Esophagus muscularis mucosa (tissue), 4 donors: ENCODE measurements at regions not wholly inside any gene's neighbourhood (a gene's known extent, or its start where the extent isn't known, plus 50 kb on each side); places are given as distances from the start of the nearest gene placed in this dataset.

Experiments used
- DNase-seq: peaks from one replicate; pipeline ENCODE4 v3.0.0-alpha.2; 2017; ENCODE audit errors: extremely low spot score
- H3K27ac ChIP-seq, 4 donors: fragments of 200-600 bp; sonication (generic); replicated peaks in 1 of 4; 1 replicate in 3 of 4; 2 replicates in 1 of 4; pipeline ENCODE4 v1.5.1; 2016 to 2019; ENCODE audit warnings: mild to moderate bottlenecking in 1 of 4
- H3K27me3 ChIP-seq, 4 donors: fragments of 200-600 bp; sonication (generic); one replicate each; pipeline versions ENCODE4 v1.5.1 to v1.6.0; 2016 to 2019
- H3K36me3 ChIP-seq, 4 donors: fragments of 200-600 bp; sonication (generic); one replicate each; pipeline ENCODE4 v1.5.1; 2016 to 2019
- H3K4me1 ChIP-seq, 4 donors: fragments of 200-600 bp; sonication (generic); one replicate each; pipeline ENCODE4 v1.5.1; 2016 to 2019
- H3K4me3 ChIP-seq, 4 donors: fragments of 200-600 bp; sonication (generic); 1 replicate in 2 of 4; 2 replicates in 2 of 4; pipeline ENCODE4 v1.5.1; 2016 to 2019; ENCODE audit warnings: mild to moderate bottlenecking in 4 of 4, moderate library complexity in 1 of 4
- H3K9me3 ChIP-seq, 4 donors: fragments of 200-600 bp; sonication (generic); 1 replicate in 3 of 4; 2 replicates in 1 of 4; pipeline ENCODE4 v1.5.1; 2016 to 2019
- EP300 ChIP-seq: sonication (generic); formaldehyde crosslinking; IDR thresholded peaks from one replicate; pipeline ENCODE4 v1.6.1; 2017; ENCODE audit warnings: antibody characterized with exemption
- POLR2A ChIP-seq: fragments of 450-650 bp; IDR thresholded peaks from one replicate; pipeline ENCODE4 v1.6.1; 2017; ENCODE audit warnings: antibody characterized with exemption, moderate library complexity, mild to moderate bottlenecking, low read depth
- POLR2AphosphoS5 ChIP-seq, 2 donors: sonication (generic); formaldehyde crosslinking; IDR thresholded peaks; one replicate each; pipeline ENCODE4 v1.6.1; 2017; ENCODE audit warnings: antibody characterized with exemption in 2 of 2
- WGBS: methylation state at CpG from one replicate; pipeline ENCODE4 v1.1.5; 2018; 5-methylcytosine and 5-hydroxymethylcytosine counted together
- intact Hi-C: fragments of 100-400 bp; cut with DNase I; formaldehyde crosslinking; loops from one replicate; pipeline ENCODE4 v1.15.1; 2023
- TF ChIP-seq, protein P1 (sequence below), 3 experiments: fragments of 200-600 bp in 2 of 3; fragments of 450-650 bp in 1 of 3; sonication (generic) in 2 of 3; IDR thresholded peaks; one replicate each; pipeline ENCODE4 v1.5.1; 2017 to 2019; ENCODE audit warnings: antibody characterized with exemption in 3 of 3, mild to moderate bottlenecking in 2 of 3, moderate library complexity in 1 of 3

- Histone ChIP-seq H3K9me3 (peaks cover 0 to 9% (median 0%) of the 10 kb centered on the region in 4 donors), H3K36me3 (no peaks in the 10 kb centered on the region), H3K4me3 (no peak overlapping the region), H3K27ac (no peak overlapping the region), H3K27me3 (peaks cover 0 to 72% (median 0%) of the 10 kb centered on the region in 4 donors), H3K4me1 (no peaks in the 10 kb centered on the region)
- TF ChIP-seq POLR2A = no peak
- TF ChIP-seq, protein P1, sequence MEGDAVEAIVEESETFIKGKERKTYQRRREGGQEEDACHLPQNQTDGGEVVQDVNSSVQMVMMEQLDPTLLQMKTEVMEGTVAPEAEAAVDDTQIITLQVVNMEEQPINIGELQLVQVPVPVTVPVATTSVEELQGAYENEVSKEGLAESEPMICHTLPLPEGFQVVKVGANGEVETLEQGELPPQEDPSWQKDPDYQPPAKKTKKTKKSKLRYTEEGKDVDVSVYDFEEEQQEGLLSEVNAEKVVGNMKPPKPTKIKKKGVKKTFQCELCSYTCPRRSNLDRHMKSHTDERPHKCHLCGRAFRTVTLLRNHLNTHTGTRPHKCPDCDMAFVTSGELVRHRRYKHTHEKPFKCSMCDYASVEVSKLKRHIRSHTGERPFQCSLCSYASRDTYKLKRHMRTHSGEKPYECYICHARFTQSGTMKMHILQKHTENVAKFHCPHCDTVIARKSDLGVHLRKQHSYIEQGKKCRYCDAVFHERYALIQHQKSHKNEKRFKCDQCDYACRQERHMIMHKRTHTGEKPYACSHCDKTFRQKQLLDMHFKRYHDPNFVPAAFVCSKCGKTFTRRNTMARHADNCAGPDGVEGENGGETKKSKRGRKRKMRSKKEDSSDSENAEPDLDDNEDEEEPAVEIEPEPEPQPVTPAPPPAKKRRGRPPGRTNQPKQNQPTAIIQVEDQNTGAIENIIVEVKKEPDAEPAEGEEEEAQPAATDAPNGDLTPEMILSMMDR (IDR thresholded peaks at IDR 0.05) = no peak
- TF ChIP-seq POLR2AphosphoS5 (IDR thresholded peaks at IDR 0.05) = no peak
- no peak for TF ChIP-seq EP300
- WGBS = 87% methylated on average over 22 of the region's 29 CpGs
- no peak for DNase-seq
- intact Hi-C loops = no loop called here
Measured at GRCh38 chr6:41408982-41409381, 73.6 kb downstream of the NCR2 start.

DNA sequence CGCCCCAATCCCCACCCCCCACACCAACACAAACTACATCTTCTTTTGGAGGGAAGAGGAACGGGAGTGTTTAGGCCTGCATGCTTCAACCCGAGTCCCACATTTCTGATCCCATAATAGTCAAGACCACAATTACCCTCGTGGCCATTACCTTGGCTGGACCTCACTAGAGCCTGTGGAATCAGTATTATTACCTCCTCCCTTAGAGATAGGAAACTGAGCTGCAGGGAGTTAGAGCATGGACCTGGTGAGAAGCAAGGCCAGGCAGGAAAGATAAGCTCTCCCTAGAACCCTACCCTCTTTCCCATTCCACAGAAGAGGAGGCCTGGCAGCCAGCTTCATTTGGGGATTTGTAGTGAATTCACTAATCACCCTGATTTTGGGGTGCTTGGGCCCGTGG lies 74.1 kb downstream of the NCR2 start:
- H3K9me3 ChIP-seq = peaks cover 0 to 8% (median 0%) of the 10 kb centered on the region in 4 donors
- H3K27ac ChIP-seq = no peak overlapping the region
- TF ChIP-seq POLR2AphosphoS5 (IDR thresholded peaks at IDR 0.05) (no peak), EP300 (no peak)
- no peaks in the 10 kb centered on the region for H3K36me3 ChIP-seq
- H3K4me1 ChIP-seq = no peaks in the 10 kb centered on the region
- intact Hi-C loops = no loop called here
- DNase-seq = no peak
- WGBS = 91% methylated on average over 4 of the region's 5 CpGs
- H3K4me3 ChIP-seq = no peak overlapping the region
- H3K27me3 ChIP-seq = peaks cover 0 to 76% (median 0%) of the 10 kb centered on the region in 4 donors

DNA sequence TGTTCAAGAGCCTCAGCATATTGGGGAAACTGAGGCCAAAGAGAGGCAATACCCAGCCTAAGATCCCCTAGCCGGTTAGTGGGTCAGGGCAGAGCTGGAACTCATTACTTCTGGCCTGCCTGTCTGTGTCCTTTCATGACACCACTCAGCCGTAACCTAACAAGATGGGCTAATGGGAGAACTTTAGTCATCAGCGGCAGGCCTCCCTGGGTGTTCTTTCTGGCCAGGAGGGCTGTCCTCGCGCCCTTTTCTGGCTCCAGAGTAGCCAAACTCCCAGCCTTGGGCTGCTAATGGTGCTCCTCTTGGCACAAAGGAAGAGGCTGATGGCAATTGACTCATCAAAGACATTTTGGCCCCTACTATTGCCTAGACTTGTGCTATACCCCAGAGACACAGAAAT lies 76.6 kb downstream of the NCR2 start:
- Histone ChIP-seq H3K4me3 (no peak overlapping the region), H3K4me1 (no peaks in the 10 kb centered on the region), H3K27ac (no peak overlapping the region), H3K36me3 (no peaks in the 10 kb centered on the region), H3K9me3 (no peaks in the 10 kb centered on the region), H3K27me3 (peaks cover 0 to 82% (median 0%) of the 10 kb centered on the region in 4 donors)
- TF ChIP-seq, protein P1 (IDR thresholded peaks at IDR 0.05) = no peak
- TF ChIP-seq POLR2AphosphoS5 (IDR thresholded peaks at IDR 0.05) (no peak), EP300 (no peak), POLR2A (no peak)
- DNase-seq = no peak
- 100% methylated on average over 3 of the region's 5 CpGs for WGBS
- intact Hi-C loops = no loop called here

DNA sequence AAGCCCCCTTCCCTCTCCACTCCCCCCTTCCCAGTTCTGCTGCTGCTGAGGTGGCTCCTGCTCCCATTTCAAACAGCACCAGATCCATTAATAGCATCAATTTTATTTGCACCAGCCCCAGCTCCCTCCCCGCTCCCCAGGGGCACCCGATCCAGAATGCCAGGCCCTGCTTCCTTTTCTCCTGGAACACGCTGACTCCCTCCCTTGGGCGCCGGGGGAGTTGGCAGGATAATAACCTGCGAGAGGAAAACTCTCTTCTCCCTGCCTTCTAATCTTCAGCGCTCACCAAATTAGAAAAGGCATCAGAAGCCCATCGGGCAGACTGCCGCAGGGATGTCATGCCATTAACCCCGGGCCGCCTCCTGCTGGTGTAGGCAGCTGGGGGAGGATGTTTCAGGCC lies 77.8 kb downstream of the NCR2 start:
- intact Hi-C loops = no loop called here
- WGBS = 63% methylated on average over 11 of the region's 11 CpGs
- no peaks in the 10 kb centered on the region for H3K4me1 ChIP-seq
- no peak overlapping the region for H3K27ac ChIP-seq
- no peak for TF ChIP-seq POLR2A
- no peak for TF ChIP-seq EP300
- TF ChIP-seq POLR2AphosphoS5 (IDR thresholded peaks at IDR 0.05) = no peak
- TF ChIP-seq, protein P1 (IDR thresholded peaks at IDR 0.05) = no peak
- H3K9me3 ChIP-seq = no peaks in the 10 kb centered on the region
- H3K36me3 ChIP-seq = no peaks in the 10 kb centered on the region
- DNase-seq = no peak
- peaks cover 0 to 75% (median 0%) of the 10 kb centered on the region in 4 donors for H3K27me3 ChIP-seq
- no peak overlapping the region for H3K4me3 ChIP-seq

GRCh38 chr6:41416501-41416837 lies 81.1 kb downstream of the NCR2 start:
- H3K27me3 ChIP-seq = peaks cover 0 to 55% (median 0%) of the 10 kb centered on the region in 4 donors
- H3K4me3 ChIP-seq = no peak overlapping the region
- TF ChIP-seq POLR2AphosphoS5 (IDR thresholded peaks at IDR 0.05) (no peak), EP300 (no peak), POLR2A (no peak)
- TF ChIP-seq, protein P1 (IDR thresholded peaks at IDR 0.05) = no peak
- intact Hi-C loops = no loop called here
- DNase-seq = no peak
- H3K36me3 ChIP-seq = no peaks in the 10 kb centered on the region
- H3K27ac ChIP-seq = no peak overlapping the region
- peaks cover 0 to 10% (median 7%) of the 10 kb centered on the region in 4 donors for H3K9me3 ChIP-seq
- no peaks in the 10 kb centered on the region for H3K4me1 ChIP-seq
- 65% methylated on average over 6 of the region's 6 CpGs for WGBS
